ENCODE measurements at regions not wholly inside any gene's neighbourhood (a gene's known extent, or its start where the extent isn't known, plus 50 kb on each side); places are given as distances from the start of the nearest gene placed in this dataset.

DNA sequence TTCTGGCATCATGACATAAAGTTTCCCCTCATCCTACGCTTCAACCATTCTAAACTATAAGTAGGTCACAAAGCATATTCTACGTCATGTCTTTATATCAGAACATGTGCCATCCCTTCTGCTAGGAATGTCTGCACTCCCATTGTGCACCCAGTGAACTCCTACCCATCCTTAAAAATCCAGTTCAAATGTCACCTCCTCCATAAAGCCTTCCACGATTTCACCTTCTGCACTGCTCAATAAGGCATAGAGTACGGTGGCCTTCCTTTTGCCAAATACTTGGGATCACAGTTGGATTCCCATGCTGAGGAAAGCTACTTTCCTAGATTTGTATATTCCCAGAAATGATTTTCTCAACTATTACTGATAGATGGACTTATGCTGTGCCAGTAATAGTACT, 186.3 kb upstream of the ZKSCAN2 start:
- ChIA-PET CTCF (ENCODE audit: partially characterized antibody) (no interaction called here), POLR2A (ENCODE audit: partially characterized antibody) (no interaction called here)
- Histone ChIP-seq H3K18ac (ENCODE audit: extremely low read depth, low read length) (no peak overlapping the region), H3K14ac (ENCODE audit: insufficient read length) (no peak overlapping the region), H3K27me3 (replicated peaks in 1 of 4; ENCODE audit: control insufficient read depth in 3 of 4, extremely low read depth in 1 of 4, insufficient read depth in 3 of 4, low read length in 3 of 4) (no peaks in the 10 kb centered on the region), H2AK5ac (ENCODE audit: low read depth, low read length) (no peak overlapping the region), H2BK5ac (ENCODE audit: low read depth, low read length) (no peak overlapping the region), H3K9me3 (ENCODE audit: insufficient read depth in 2 of 2, low read depth in 1 of 2, low read length in 1 of 2) (peaks cover 0 to 2% of the 10 kb centered on the region in 2 experiments; a peak in 1 of 4 replicates), H3K9ac (replicated peaks in 1 of 4; ENCODE audit: extremely low read depth in 1 of 4, low read depth in 3 of 4, low read length in 3 of 4) (no peak overlapping the region), H3K79me2 (ENCODE audit: control insufficient read depth in 1 of 2, insufficient read depth in 2 of 2, low read length in 2 of 2) (no peaks in the 10 kb centered on the region), H2AFZ (ENCODE audit: low read length) (no peak overlapping the region), H3K4me1 (replicated peaks in 1 of 4; ENCODE audit: control insufficient read depth in 3 of 4, insufficient read depth in 4 of 4, low read length in 3 of 4) (no peaks in the 10 kb centered on the region), H3K27ac (ENCODE audit: low read depth, low read length) (no peak overlapping the region), H4K8ac (ENCODE audit: extremely low read depth, insufficient read depth, low read length) (no peak overlapping the region), H4K91ac (replicated peaks; ENCODE audit: insufficient read length, low read length) (no peak overlapping the region), H3K4me2 (ENCODE audit: insufficient read depth in 1 of 2, low read depth in 2 of 2, low read length in 2 of 2) (no peak overlapping the region), H2BK12ac (ENCODE audit: low read depth, low read length) (no peak overlapping the region), H3K79me1 (ENCODE audit: low read depth, low read length) (no peaks in the 10 kb centered on the region), H3K4ac (replicated peaks; ENCODE audit: insufficient read length, low read depth, low read length) (no peak overlapping the region), H2BK20ac (ENCODE audit: low read length) (no peak overlapping the region), H3K4me3 (ENCODE audit: extremely low read depth in 1 of 4, insufficient read depth in 2 of 4, low read depth in 3 of 4, low read length in 4 of 4) (no peak overlapping the region), H3K36me3 (ENCODE audit: control insufficient read depth in 2 of 4, insufficient read depth in 4 of 4, low read length in 3 of 4) (no peaks in the 10 kb centered on the region), H2BK15ac (ENCODE audit: low read length) (no peak overlapping the region), H4K5ac (ENCODE audit: insufficient read length, low read depth, low read length) (no peak overlapping the region), H2BK120ac (replicated peaks; ENCODE audit: low read depth, low read length) (no peak overlapping the region), H4K20me1 (replicated peaks in 1 of 2; ENCODE audit: control insufficient read depth in 1 of 2, insufficient read depth in 2 of 2, low read length in 2 of 2) (no peaks in the 10 kb centered on the region), H3K23ac (ENCODE audit: insufficient read length) (no peak overlapping the region), H3K56ac (replicated peaks; ENCODE audit: insufficient read length, low read depth, low read length) (no peak overlapping the region), H3K23me2 (ENCODE audit: low read depth, low read length) (no peaks in the 10 kb centered on the region)
- DNase-seq (ENCODE audit: low read depth in 1 of 2, low spot score in 2 of 2) (no peak), FAIRE-seq (no peak)
- 94% methylated on average over 4 of the region's 4 CpGs; no CpG with 5 or more reads in 1 of the 2 experiments for WGBS, 2 experiments (ENCODE audit: extremely low coverage in 1 of 2, insufficient coverage in 1 of 2, insufficient read length in 1 of 2, insufficient replicate concordance in 2 of 2, low coverage in 1 of 2, low lambda C conversion rate in 2 of 2, missing lambda C conversion rate in 1 of 2)
- TF ChIP-seq MAFK (IDR thresholded peaks at IDR 0.05; ENCODE audit: low read depth, low read length) = no peak
- TF ChIP-seq, protein P1, sequence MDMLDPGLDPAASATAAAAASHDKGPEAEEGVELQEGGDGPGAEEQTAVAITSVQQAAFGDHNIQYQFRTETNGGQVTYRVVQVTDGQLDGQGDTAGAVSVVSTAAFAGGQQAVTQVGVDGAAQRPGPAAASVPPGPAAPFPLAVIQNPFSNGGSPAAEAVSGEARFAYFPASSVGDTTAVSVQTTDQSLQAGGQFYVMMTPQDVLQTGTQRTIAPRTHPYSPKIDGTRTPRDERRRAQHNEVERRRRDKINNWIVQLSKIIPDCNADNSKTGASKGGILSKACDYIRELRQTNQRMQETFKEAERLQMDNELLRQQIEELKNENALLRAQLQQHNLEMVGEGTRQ (IDR thresholded peaks at IDR 0.05; ENCODE audit: low read length) = no peak

All from H1 (cell line).